ENCODE measurements at regions not wholly inside any gene's neighbourhood (a gene's known extent, or its start where the extent isn't known, plus 50 kb on each side); places are given as distances from the start of the nearest gene placed in this dataset.
"Not testable (repeated sequence)": the region's sequence is repeated elsewhere in the genome, so short reads cannot be mapped to it uniquely, and the experiment has no call there.

DNA sequence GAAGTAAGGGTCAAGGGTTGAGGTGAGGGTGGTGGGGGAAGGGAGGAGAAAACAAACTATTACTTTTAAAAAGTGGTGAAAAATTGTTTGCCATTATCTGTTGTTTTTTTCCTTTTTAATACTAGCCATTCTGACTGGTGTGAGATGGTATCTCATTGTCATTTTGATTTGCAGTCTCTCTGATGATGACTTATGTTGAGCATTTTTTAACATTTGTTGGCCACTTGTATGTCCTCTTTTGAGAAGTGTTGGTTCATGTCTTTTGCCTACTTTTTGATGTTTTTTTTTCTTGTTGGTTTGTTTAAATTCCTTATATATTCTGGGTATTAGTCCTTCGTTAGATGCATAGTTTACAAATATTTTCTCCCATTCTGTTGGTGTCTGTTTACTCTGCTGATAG, 185.9 kb upstream of the ANKRD28 start:
- TF ChIP-seq, protein P1, sequence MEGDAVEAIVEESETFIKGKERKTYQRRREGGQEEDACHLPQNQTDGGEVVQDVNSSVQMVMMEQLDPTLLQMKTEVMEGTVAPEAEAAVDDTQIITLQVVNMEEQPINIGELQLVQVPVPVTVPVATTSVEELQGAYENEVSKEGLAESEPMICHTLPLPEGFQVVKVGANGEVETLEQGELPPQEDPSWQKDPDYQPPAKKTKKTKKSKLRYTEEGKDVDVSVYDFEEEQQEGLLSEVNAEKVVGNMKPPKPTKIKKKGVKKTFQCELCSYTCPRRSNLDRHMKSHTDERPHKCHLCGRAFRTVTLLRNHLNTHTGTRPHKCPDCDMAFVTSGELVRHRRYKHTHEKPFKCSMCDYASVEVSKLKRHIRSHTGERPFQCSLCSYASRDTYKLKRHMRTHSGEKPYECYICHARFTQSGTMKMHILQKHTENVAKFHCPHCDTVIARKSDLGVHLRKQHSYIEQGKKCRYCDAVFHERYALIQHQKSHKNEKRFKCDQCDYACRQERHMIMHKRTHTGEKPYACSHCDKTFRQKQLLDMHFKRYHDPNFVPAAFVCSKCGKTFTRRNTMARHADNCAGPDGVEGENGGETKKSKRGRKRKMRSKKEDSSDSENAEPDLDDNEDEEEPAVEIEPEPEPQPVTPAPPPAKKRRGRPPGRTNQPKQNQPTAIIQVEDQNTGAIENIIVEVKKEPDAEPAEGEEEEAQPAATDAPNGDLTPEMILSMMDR (IDR thresholded peaks at IDR 0.05; ENCODE audit: insufficient read depth, missing control alignments): no peak
- FAIRE-seq (no peak), DNase-seq (ENCODE audit: insufficient read length, low spot score) (no peak)

DNA sequence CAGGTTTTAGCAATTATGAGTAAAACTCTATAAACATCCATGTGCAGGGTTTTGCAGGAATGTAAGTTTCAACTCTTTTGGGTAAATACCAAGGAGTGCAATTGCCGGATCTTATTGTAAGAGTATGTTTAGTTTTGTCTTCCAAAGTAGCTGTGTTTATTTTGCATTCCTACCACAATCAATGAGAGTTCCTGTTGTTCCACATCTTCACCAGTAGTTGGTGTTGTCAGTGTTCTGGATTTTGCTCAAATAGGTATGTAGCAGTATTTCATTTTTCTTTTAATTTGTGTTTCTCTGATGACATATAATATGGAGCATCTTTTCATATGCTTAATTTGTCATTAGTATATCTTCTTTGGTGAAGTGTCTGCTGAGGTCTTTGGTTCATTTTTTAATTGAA, 185.1 kb upstream of the GALNT15 start:
- FAIRE-seq: no peak
- DNase-seq (ENCODE audit: insufficient read length, low spot score): no peak
- TF ChIP-seq, protein P1 (IDR thresholded peaks at IDR 0.05; ENCODE audit: insufficient read depth, missing control alignments): no peak

DNA sequence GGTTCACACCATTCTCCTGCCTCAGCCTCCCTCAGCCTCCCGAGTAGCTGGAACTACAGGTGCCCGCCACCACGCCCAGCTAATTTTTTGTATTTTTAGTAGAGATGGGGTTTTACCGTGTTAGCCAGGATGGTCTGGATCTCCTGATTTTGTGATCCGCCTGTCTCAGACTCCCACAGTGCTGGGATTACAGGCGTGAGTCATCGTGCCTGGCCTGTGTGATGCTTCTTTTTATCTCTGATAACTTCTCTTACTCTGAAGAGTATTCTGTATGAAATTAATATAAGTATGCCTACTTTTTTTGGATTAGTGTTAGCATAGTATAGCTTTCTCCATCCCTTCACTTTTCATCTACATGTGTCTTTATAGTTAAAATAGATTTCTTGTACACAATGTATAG, 180.8 kb upstream of the GALNT15 start:
- DNase-seq (ENCODE audit: insufficient read length, low spot score); FAIRE-seq: not testable (repeated sequence)

DNA sequence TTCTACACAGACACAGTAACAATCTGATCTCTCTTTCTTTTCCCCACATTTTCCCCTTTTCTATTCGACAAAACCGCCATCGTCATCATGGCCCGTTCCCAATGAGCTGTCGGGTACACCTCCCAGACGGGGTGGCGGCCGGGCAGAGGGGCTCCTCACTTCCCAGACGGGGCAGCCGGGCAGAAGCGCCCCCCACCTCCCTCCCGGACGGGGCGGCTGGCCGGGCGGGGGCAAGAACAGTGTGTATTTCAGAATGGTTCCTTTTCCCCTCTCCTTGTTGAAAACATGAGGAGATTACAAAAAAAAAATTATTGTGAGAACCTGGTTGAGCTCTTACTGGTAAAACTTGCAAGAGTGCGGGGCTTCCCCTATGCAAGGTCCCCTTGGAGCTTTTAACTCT, 178.0 kb upstream of the GALNT15 start:
- FAIRE-seq: not testable (repeated sequence)

DNA sequence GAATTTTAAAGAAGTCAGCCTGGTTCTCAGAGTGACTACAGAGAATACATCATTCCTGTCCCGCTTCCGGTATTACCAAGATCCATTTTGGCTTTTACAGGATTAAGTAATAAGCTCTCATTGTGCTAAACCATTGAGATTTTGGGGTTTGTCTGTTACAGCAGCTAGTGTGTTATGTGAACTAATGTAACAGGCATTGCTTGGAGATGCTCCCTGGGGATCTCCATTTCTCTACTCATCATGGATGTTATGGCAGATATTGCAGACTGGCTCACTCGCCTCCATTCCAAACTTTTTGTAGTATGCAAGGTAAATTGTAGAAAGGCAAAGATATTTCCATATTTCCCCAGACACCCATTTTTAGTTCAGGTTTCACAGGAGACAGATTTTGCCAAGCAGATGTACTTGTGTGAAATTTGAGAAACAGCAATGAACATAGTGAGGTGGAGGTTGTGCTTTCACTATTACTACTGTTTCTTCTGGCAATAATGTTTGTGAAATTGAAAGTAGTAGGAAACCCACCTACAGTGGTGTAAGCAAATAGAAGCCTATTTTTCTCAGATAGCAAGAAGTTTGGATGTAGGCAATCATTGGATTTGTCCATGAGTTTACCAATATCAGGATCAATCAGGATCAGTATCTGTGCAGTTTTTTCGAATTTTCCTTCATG, 177.1 kb upstream of the GALNT15 start:
- no peak for FAIRE-seq
- TF ChIP-seq, protein P1 (IDR thresholded peaks at IDR 0.05; ENCODE audit: insufficient read depth, missing control alignments): no peak
- DNase-seq (ENCODE audit: insufficient read length, low spot score): no peak

More for the DNA sequence above, 178.0 kb upstream of the GALNT15 start:
- DNase-seq (ENCODE audit: insufficient read length, low spot score): not testable (repeated sequence)

DNA sequence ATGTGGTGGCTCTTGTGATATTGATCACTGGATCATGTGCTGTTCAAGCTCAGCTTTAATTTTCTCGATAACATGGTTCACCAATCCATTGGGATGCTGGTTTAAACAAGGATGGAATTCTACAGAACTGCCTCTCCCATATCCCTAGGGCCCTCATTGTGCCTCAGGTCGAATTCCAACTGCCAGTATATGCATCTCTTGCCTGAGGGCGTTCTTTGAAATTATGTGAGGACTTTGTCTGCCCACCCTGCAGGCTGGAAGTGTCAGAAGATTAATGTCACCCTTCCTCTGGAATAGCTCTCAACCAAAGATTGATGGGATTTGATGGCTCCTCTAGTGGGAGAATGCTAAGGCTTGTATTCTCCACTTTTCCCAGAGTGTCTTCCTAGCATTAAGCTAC, 175.6 kb upstream of the GALNT15 start:
- TF ChIP-seq, protein P1 (IDR thresholded peaks at IDR 0.05; ENCODE audit: insufficient read depth, missing control alignments): no peak
- DNase-seq (ENCODE audit: insufficient read length, low spot score) (no peak), FAIRE-seq (no peak)

DNA sequence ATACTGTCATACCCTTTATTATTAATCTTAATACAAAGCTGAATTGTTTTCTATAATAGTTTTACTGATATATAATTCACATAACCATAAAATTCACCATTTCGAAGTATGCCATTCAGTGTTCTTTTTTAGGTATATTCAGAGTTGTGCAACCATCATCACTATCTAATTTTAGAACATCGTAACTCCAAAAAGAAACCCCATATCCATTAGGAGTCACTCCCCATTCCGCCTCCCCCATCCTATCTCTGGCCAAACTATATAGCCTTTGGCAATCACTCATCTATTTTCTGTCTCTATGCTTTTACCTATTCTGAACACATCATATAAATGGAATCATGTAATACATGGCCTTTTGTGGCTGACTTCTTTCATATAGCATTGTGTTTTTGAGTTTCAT, 169.7 kb upstream of the GALNT15 start:
- TF ChIP-seq, protein P1 (IDR thresholded peaks at IDR 0.05; ENCODE audit: insufficient read depth, missing control alignments): no peak
- no peak for DNase-seq (ENCODE audit: insufficient read length, low spot score)
- FAIRE-seq: no peak

DNA sequence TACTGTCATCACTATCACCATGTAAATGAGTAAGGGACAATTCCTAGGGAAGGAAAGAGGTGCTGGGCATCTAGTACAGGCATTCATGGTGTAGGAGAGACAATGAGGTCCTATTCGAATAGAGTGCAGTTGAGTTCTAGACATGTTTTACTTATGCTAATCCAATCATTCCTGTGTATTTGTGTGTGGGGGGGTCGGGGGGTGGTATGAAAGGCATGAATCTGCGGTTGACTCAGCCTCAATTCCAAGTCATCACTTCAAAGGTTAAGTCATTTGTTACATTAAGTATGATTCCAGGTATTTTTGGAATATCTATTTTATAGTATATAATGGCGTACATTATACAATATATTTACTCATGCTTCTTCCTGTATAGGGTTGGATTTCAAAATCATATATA, 163.1 kb upstream of the GALNT15 start:
- TF ChIP-seq, protein P1 (IDR thresholded peaks at IDR 0.05; ENCODE audit: insufficient read depth, missing control alignments): no peak
- DNase-seq (ENCODE audit: insufficient read length, low spot score) (no peak), FAIRE-seq (no peak)
